H1 (cell line): ENCODE measurements at regions not wholly inside any gene's neighbourhood (a gene's known extent, or its start where the extent isn't known, plus 50 kb on each side); places are given as distances from the start of the nearest gene placed in this dataset.

Experiments
- CTCF ChIA-PET: fragments of 300-600 bp; sonication (Branson Sonifier 250); formaldehyde crosslinking; loops from one replicate; lab custom pipeline; 2021; ENCODE audit not compliant: partially characterized antibody; lab: Charles Lee
- POLR2A ChIA-PET: fragments of 300-600 bp; sonication (Branson Sonifier 250); formaldehyde crosslinking; loops from one replicate; lab custom pipeline; 2021; ENCODE audit warnings: inconsistent platforms; ENCODE audit not compliant: partially characterized antibody; lab: Charles Lee
- DNase-seq, 2 experiments: peaks; one replicate each; pipeline versions ENCODE4 v3.0.0 to v3.0.0-alpha.2; 2010 to 2022; ENCODE audit warnings: low spot score in 2 of 2, low read depth in 1 of 2, mixed read lengths in 1 of 2
- FAIRE-seq: peaks from 2 replicates; lab custom pipeline; 2011; peaks lifted over from hg19 to GRCh38; lab: Jason Lieb, UNC
- H2AFZ ChIP-seq: 2 replicates; pipeline ENCODE4 v1.8.1; 2012; ENCODE audit warnings: low read length, inconsistent platforms
- H2AK5ac ChIP-seq: 2 replicates; pipeline ENCODE4 v1.6.1; 2013; ENCODE audit warnings: low read depth, low read length
- H2BK120ac ChIP-seq: replicated peaks from 2 replicates; pipeline ENCODE3; 2013; ENCODE audit warnings: low read depth, low read length, inconsistent platforms
- H2BK12ac ChIP-seq: 2 replicates; pipeline ENCODE4 v1.6.1; 2013; ENCODE audit warnings: low read depth, low read length
- H2BK15ac ChIP-seq: 2 replicates; pipeline ENCODE4 v1.6.1; 2013; ENCODE audit warnings: low read length
- H2BK20ac ChIP-seq: 2 replicates; pipeline ENCODE4 v1.6.1; 2013; ENCODE audit warnings: low read length
- H2BK5ac ChIP-seq: 2 replicates; pipeline ENCODE4 v1.6.1; 2013; ENCODE audit warnings: low read depth, low read length
- H3K14ac ChIP-seq: 2 replicates; pipeline ENCODE4 v1.6.1; 2013; ENCODE audit warnings: inconsistent platforms; ENCODE audit not compliant: insufficient read length
- H3K18ac ChIP-seq: 2 replicates; pipeline ENCODE4 v1.6.1; 2013; ENCODE audit warnings: low read length; ENCODE audit errors: extremely low read depth
- H3K23ac ChIP-seq: 2 replicates; pipeline ENCODE4 v1.6.1; 2013; ENCODE audit warnings: inconsistent platforms; ENCODE audit not compliant: insufficient read length
- H3K23me2 ChIP-seq: 2 replicates; pipeline ENCODE4 v1.6.1; 2013; ENCODE audit warnings: low read depth, low read length
- H3K27ac ChIP-seq: 2 replicates; pipeline ENCODE4 v1.6.1; 2011; ENCODE audit warnings: low read depth, low read length, inconsistent platforms
- H3K27me3 ChIP-seq, 4 experiments: replicated peaks in 1 of 4; 1 replicate in 1 of 4; 2 replicates in 3 of 4; pipeline versions ENCODE4 v1.6.1 to v1.8.1; 2011 to 2013; ENCODE audit warnings: low read length in 3 of 4, mild to moderate bottlenecking in 3 of 4, inconsistent platforms in 2 of 4, mixed read lengths in 2 of 4, moderate library complexity in 1 of 4; ENCODE audit not compliant: control insufficient read depth in 3 of 4, insufficient read depth in 3 of 4; ENCODE audit errors: extremely low read depth in 1 of 4
- H3K36me3 ChIP-seq, 4 experiments: 2 replicates each; pipeline versions ENCODE4 v1.6.1 to v1.8.1; 2011 to 2013; ENCODE audit warnings: mild to moderate bottlenecking in 4 of 4, low read length in 3 of 4, moderate library complexity in 2 of 4, control low read depth in 1 of 4, inconsistent platforms in 1 of 4; ENCODE audit not compliant: insufficient read depth in 4 of 4, control insufficient read depth in 2 of 4
- H3K4ac ChIP-seq: replicated peaks from 2 replicates; pipeline ENCODE3; 2013; ENCODE audit warnings: low read length, low read depth, mixed read lengths, inconsistent platforms; ENCODE audit not compliant: insufficient read length
- H3K4me1 ChIP-seq, 4 experiments: replicated peaks in 1 of 4; 1 replicate in 1 of 4; 2 replicates in 3 of 4; pipeline versions ENCODE4 v1.6.1 to v1.8.1; 2011 to 2013; ENCODE audit warnings: low read length in 3 of 4, inconsistent platforms in 2 of 4, mixed read lengths in 1 of 4; ENCODE audit not compliant: insufficient read depth in 4 of 4, control insufficient read depth in 3 of 4
- H3K4me2 ChIP-seq, 2 experiments: 2 replicates each; pipeline versions ENCODE4 v1.6.1 to v1.8.1; 2011 to 2013; ENCODE audit warnings: low read depth in 2 of 2, low read length in 2 of 2, control low read depth in 1 of 2, inconsistent platforms in 1 of 2, mild to moderate bottlenecking in 1 of 2; ENCODE audit not compliant: insufficient read depth in 1 of 2
- H3K4me3 ChIP-seq, 4 experiments: fragments of 200-600, 300-600 bp in 1 of 4; sonication (generic), shearing (Covaris generic), sonication (Bioruptor Twin) in 1 of 4; 2 replicates each; pipeline versions ENCODE4 v1.5.1 to v1.8.1; 2011 to 2016; ENCODE audit warnings: low read length in 4 of 4, low read depth in 3 of 4, control low read depth in 2 of 4, inconsistent platforms in 2 of 4, mild to moderate bottlenecking in 2 of 4, mixed read lengths in 1 of 4, moderate library complexity in 1 of 4; ENCODE audit not compliant: insufficient read depth in 2 of 4; ENCODE audit errors: extremely low read depth in 1 of 4
- H3K56ac ChIP-seq: replicated peaks from 2 replicates; pipeline ENCODE3; 2013; ENCODE audit warnings: low read depth, mild to moderate bottlenecking, mixed read lengths, low read length, inconsistent platforms; ENCODE audit not compliant: insufficient read length
- H3K79me1 ChIP-seq: 2 replicates; pipeline ENCODE4 v1.6.1; 2013; ENCODE audit warnings: low read depth, low read length, control low read depth
- H3K79me2 ChIP-seq, 2 experiments: 2 replicates each; pipeline versions ENCODE4 v1.6.1 to v1.8.1; 2012 to 2013; ENCODE audit warnings: low read length in 2 of 2, mild to moderate bottlenecking in 2 of 2, inconsistent platforms in 1 of 2; ENCODE audit not compliant: insufficient read depth in 2 of 2, control insufficient read depth in 1 of 2
- H3K9ac ChIP-seq, 4 experiments: replicated peaks in 1 of 4; 1 replicate in 1 of 4; 2 replicates in 3 of 4; pipeline versions ENCODE4 v1.6.1 to v1.8.1; 2011 to 2013; ENCODE audit warnings: low read depth in 3 of 4, low read length in 3 of 4, control low read depth in 2 of 4, mild to moderate bottlenecking in 2 of 4, moderate library complexity in 2 of 4, inconsistent platforms in 1 of 4; ENCODE audit errors: extremely low read depth in 1 of 4
- H3K9me3 ChIP-seq, 2 experiments: 2 replicates each; pipeline versions ENCODE4 v1.6.1 to v1.8.1; 2012 to 2013; ENCODE audit warnings: mild to moderate bottlenecking in 2 of 2, moderate library complexity in 2 of 2, control low read depth in 1 of 2, inconsistent platforms in 1 of 2, low read depth in 1 of 2, low read length in 1 of 2, mixed read lengths in 1 of 2; ENCODE audit not compliant: insufficient read depth in 2 of 2
- H4K20me1 ChIP-seq, 2 experiments: replicated peaks in 1 of 2; 2 replicates each; pipeline versions ENCODE3 to v1.8.1; 2011 to 2013; ENCODE audit warnings: inconsistent platforms in 2 of 2, low read length in 2 of 2, mild to moderate bottlenecking in 1 of 2; ENCODE audit not compliant: insufficient read depth in 2 of 2, control insufficient read depth in 1 of 2
- H4K5ac ChIP-seq: 2 replicates; pipeline ENCODE4 v1.6.1; 2013; ENCODE audit warnings: low read length, low read depth, mixed read lengths, inconsistent platforms; ENCODE audit not compliant: insufficient read length
- H4K8ac ChIP-seq: 2 replicates; pipeline ENCODE4 v1.8.0; 2013; ENCODE audit warnings: mild to moderate bottlenecking, moderate library complexity, low read length, inconsistent platforms; ENCODE audit not compliant: insufficient read depth; ENCODE audit errors: extremely low read depth
- H4K91ac ChIP-seq: replicated peaks from 2 replicates; pipeline ENCODE3; 2013; ENCODE audit warnings: low read length, mixed read lengths, inconsistent platforms; ENCODE audit not compliant: insufficient read length
- CREB1 ChIP-seq: IDR thresholded peaks from 2 replicates; pipeline ENCODE4 v1.6.1; 2012; ENCODE audit warnings: inconsistent platforms
- GTF2F1 ChIP-seq: IDR thresholded peaks from 2 replicates; pipeline ENCODE4 v1.6.1; 2012; ENCODE audit warnings: low read depth, low read length, improper control_type of control experiment, borderline replicate concordance
- WGBS, 2 experiments: shearing (Covaris generic) in 1 of 2; methylation state at CpG; one replicate each; pipeline versions ENCODE4 v1.1.6 to v1.1.7; 2013 to 2015; ENCODE audit warnings: low lambda C conversion rate in 2 of 2, mixed read lengths in 2 of 2, inconsistent platforms in 1 of 2, low coverage in 1 of 2, missing lambda C conversion rate in 1 of 2; ENCODE audit not compliant: insufficient replicate concordance in 2 of 2, insufficient coverage in 1 of 2, insufficient read length in 1 of 2; ENCODE audit errors: extremely low coverage in 1 of 2, missing lambda C conversion rate in 1 of 2; 5-methylcytosine and 5-hydroxymethylcytosine counted together

- CTCF ChIA-PET: no interaction called here
- H3K56ac ChIP-seq: no peak overlapping the region
- 92% methylated on average over 6 of the region's 6 CpGs; no CpG with 5 or more reads in 1 of the 2 experiments for WGBS, 2 experiments
- no peak for TF ChIP-seq CREB1
- no peak for TF ChIP-seq GTF2F1
Measured at GRCh38 chr2:129771418-129772189, 207.9 kb upstream of the RAB6C start.

More at GRCh38 chr2:129771418-129772189, 207.9 kb upstream of the RAB6C start:
- Histone ChIP-seq H4K20me1 (no peaks in the 10 kb centered on the region), H2BK20ac (no peak overlapping the region), H3K4me1 (no peaks in the 10 kb centered on the region), H3K23ac (no peak overlapping the region), H3K27me3 (no peaks in the 10 kb centered on the region), H3K9me3 (no peaks in the 10 kb centered on the region), H3K79me2 (no peaks in the 10 kb centered on the region), H3K9ac (no peak overlapping the region), H2BK15ac (no peak overlapping the region), H2BK5ac (no peak overlapping the region), H3K36me3 (no peaks in the 10 kb centered on the region), H3K4me2 (no peak overlapping the region), H3K14ac (no peak overlapping the region), H3K4ac (no peak overlapping the region), H4K8ac (no peak overlapping the region), H4K5ac (no peak overlapping the region), H3K23me2 (no peaks in the 10 kb centered on the region), H3K18ac (no peak overlapping the region), H2AK5ac (no peak overlapping the region), H2AFZ (no peak overlapping the region), H3K79me1 (no peaks in the 10 kb centered on the region), H4K91ac (no peak overlapping the region), H2BK120ac (no peak overlapping the region), H3K27ac (no peak overlapping the region), H2BK12ac (no peak overlapping the region), H3K4me3 (no peak overlapping the region)
- no peak for DNase-seq
- POLR2A ChIA-PET: no interaction called here
- FAIRE-seq: no peak
